NCI-H69 (cell line): ENCODE measurements at regions not wholly inside any gene's neighbourhood (a gene's known extent, or its start where the extent isn't known, plus 50 kb on each side); places are given as distances from the start of the nearest gene placed in this dataset.

Experiments
- DNase-seq: peaks from one replicate; lab custom pipeline; 2025; lab: John Stamatoyannopoulos, UW

DNA sequence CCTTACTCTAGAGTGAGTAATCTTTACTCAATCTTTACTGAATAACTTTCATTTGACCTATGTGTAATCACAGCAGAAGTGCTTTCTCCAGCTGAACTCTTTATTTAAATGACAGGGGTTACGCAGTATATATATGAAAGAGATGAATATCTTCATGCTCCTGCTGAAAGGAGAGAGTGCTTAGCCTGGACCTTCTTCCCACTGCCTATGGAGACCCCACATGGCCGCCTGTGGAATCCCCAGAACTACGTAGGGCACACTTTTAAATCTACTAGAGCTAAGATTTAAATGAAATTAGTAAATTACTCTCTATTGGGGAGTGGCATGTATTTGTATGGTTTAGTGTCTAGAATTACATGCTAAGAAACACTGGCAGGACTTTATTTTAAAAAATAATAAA lies 391.2 kb downstream of the ANKRD50 start:
- DNase-seq: peak; percentile 48

DNA sequence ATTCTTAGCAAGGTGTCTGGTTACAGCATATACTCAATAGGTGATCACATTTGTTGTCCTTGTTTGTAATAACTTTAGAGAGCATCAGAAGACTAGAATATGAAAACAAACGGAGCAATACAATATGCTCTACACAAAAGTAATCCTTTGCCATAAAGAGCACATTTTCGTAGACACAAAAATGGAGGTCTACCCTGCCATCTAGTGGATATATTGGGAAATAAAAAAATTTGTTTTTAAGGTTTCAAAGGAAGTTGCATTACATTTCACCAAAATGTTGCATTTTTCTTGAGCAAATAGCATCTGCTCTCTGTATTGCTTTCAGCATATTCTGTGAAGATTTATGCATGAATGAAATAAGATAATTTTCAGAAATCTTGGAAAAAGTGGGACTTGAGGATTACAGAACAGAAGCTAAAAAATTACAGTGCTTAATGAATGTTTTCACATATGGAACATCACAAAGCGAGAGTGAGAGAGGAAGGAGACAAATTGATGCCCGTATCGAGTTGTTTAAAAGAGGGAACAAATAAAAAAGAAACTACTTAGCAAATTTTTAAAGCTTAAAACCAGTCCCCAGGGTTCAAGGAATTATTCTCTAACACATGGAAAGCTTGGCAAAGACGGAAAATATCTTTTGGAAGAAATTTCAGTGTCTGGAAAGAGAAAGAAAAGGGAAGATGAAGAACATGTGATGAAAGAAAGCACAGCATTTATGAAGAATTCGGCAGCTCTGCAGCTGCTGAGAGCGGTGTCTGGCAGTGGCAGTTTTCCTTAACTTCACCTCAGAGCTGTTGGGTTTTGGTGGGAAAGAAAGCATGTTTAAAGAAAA lies 390.1 kb downstream of the ANKRD50 start:
- peak; percentile 49 for DNase-seq

DNA sequence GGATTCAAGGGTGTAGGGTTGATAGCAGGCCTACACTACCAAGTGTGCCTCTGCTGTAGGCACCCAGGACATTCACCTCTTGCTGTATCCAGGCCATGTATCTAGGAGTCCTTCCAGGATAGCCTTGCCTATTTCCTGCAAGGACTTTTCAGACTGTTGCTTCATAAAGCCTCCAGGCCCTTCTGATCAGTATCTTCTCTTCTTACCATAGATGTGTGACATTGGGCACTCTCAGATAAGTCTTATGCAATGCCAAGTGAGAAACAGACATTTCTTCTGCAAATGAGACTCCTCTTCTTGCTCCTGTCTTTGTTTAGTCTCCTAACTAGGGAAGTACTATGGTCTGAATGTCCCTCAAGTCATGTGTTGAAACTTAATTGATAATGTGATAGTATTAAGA lies 386.8 kb downstream of the ANKRD50 start:
- DNase-seq: no peak

DNA sequence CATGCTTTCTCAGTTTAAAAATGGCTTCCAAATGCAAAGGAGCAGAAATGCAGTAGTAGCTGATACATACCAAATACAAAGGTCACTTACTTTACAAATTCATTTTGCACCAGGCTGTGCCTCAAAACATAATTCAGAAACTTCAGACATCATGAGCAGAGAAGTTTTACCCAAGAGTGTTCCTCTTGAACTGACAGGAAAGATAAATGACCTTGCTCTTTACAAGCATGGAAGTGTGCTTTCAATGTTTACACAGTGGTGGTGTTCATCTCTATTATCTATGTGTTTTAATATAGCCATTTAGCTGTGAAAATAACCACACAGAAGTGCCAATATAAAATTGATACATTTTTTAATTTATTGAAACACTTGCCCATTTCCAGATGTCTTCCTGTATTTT lies 383.4 kb downstream of the ANKRD50 start:
- DNase-seq: peak; percentile 10

DNA sequence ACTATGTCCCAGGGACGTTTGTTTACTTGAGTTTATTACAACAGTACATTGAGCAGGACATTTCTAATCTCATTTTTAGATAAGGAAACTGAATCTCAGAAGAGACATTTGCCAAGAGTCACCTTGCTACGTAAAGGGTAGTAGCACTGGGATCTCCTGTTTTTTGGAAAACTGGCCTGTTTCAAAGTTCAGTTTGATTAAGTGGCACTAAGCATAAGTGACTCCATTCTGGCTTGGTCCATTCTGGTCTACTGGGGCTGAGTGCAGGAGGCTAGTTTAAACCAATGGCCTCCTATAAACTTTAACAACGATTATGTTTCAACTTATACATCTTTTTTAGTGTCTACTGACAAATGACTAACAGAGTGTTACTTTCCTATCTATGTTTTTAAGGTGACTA lies 382.5 kb downstream of the ANKRD50 start:
- no peak for DNase-seq

DNA sequence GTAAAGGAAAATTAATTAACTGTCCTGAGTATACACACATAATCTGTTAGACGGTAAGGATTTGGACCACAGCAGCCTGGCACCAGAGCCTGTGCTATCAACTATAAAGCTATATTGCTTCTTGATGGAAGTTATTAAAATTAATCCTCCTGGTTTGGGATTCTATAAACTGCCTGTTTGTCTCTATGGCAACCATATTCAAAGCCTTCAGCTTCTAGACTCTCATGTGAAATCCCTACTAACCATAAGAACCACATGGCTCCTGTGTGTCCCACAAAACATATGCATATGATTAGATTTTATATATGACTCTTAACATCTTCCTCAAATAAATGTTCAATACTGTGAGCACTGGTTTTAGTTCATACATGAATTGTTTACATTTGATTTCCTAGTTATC lies 380.8 kb downstream of the ANKRD50 start:
- DNase-seq: no peak

DNA sequence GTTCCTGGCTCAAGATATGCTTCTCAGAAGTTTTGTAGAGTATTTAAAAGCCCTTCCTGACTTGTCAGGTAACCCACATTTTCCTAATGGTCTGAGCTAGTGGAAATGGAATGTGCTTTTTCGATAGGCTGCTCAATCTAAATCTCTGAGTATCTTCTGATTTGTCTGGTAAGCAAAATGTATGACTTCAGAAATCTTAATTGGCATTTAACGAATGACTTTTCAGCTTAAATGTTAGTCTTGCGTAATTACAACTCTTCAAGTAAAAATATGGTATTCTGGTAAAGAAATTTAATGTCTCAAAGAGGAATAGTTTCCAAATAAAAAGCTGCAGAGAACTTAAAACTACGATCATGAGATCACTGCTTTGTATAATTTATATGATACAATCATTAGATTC lies 379.1 kb downstream of the ANKRD50 start:
- no peak for DNase-seq

DNA sequence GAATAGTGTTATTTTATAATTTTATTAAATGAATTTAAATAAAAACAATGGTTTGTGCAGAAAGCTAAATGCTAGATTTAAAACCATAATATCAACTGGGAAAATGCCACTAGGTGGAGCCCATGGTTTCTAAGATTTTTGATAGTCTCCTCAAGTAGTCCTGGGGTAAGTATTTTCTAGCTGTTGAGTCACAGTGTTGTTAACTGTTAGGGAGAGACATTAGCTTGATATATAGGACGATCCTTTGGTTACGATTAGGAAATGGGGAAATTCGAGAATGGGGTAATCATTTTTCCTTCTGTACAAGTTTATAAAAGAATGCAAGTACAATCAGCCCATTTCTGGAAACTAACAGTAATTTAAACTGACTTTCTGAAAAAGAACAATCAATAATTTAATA lies 378.4 kb downstream of the ANKRD50 start:
- DNase-seq: peak; percentile 76

DNA sequence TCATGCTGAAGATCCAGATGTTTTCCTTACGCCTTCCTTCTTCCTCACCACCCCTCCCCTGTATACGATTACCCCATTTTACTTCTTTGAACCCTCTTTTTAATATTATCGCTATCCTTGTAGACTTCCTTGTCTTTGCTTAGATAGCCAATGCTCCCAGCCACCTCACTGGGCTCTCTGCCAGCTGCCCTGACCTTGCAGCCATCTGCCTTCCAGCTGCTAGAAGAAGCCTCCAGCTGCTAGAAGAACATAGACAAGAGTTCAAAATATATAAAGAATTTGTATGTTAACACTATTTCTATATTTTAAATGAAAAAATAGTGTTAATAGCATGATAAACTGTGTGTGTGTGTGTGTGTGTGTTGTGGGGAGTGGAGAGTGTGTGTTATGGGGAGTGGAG lies 374.7 kb downstream of the ANKRD50 start:
- peak; percentile 55 for DNase-seq

DNA sequence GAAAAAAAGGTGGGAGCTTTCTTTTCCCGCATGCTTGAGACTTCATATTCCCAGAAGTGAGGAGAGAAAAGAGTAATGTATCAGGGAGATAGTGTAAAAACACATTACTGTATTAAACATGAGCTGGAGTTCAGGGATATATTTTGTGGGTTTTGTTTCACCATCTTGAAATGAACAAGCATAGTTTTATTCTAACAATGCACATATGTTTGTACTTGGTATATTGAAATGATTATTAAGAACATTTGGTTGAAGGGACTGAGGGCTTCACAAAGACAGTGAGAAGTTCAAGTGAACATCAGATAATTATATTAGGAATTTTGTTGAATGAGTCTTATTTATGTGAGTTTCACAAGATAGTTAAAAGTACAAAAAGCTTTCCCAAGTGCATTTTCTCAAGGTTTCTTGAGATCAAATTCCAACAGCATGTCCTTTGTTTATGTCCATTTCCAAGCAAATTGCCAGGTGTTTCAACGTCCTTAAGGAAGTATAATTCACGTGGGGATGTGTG lies 368.8 kb downstream of the ANKRD50 start:
- no peak for DNase-seq

DNA sequence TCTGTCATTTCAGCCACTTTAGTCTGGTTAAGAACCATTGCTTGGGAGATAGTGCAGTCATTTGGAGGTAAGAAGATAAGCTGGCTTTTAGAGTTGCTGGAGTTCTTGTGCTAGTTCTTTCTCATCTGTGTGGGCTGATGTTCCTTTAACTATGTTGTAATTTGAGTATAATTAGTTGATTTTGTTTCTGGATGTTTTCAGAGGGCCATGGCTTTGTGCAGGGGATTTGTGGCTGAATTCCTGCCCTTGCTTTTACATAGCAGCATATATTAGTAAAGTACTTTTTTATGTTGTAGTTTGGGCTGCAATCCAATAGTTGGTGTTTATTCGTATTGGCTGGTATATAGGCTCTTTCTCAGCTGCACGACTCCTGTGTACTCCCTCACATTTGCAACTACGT lies 339.6 kb downstream of the ANKRD50 start:
- no peak for DNase-seq

DNA sequence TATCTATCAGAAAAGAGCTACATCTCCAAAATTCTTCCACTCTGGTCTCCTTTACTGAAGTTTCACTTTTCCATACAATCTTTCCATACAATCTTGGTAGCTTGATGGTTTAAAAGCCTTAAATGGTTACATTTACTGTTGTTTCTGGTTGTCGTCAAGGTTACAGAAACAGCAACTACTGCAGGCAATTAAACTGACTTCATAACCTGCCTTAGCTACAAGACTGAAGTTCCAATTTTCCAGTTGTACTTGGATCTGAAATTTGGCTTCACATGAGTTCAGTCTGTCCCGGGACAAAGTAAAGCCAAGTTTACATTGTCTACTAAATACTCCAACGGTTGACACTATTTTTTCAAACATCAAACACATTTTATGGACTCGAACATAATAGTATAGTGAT lies 326.4 kb downstream of the ANKRD50 start:
- DNase-seq: no peak

DNA sequence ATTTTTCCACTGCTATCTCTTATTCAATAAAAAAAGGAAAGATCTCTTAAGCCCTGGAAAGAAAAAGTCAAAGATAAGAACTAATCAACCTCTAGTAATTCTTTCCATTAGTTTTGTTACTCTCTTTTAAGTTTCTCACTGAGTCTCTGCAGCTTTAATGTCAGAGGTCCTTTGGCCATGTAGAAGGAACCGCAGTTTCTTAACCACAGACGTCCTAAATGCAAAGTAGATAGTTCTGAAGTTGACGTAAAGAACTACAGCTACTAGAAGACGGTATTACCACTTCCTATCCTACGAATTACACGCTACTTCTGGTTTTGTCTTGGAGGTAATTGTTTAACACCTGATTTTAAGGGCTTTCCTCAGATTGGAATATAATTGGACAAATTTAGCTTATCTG lies 325.9 kb downstream of the ANKRD50 start:
- DNase-seq: no peak

DNA sequence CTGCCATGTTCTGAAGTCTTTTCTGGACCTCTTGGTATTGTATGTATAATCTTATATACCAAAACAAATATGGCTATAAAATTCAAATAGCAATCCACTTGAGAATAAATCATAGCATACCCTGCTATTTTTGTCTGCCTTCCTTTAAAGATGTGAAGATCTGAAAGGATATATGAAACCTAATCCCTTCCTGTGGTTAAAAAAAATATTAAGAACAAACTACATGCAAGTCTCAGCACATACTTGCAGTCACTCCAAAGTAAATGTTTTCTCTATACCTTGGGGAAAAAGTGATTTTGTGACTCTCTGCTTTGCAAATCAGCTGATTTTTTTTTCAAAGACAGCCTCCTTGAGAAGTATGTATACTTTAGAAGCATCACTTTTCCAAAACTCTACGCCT lies 322.9 kb downstream of the ANKRD50 start:
- DNase-seq: peak; percentile 31

DNA sequence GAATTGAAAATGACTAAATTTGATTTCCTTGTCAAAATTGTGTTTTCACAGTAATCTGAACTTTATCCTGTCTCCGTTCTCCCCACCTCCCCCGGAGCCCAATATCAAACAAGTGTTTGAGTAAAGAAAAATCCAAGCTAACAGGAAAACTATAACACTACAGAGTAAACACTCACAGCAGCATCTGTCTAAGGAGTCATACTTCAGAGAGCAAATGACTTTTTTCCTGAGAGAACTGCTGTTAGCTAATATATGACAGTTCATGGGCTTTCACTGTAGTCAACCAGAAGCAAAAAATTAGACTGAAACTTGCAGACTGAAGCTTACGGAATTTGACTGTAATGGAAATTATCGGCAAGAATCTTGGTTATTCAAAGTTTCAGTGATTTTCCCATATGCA lies 321.7 kb downstream of the ANKRD50 start:
- peak; percentile 30 for DNase-seq

DNA sequence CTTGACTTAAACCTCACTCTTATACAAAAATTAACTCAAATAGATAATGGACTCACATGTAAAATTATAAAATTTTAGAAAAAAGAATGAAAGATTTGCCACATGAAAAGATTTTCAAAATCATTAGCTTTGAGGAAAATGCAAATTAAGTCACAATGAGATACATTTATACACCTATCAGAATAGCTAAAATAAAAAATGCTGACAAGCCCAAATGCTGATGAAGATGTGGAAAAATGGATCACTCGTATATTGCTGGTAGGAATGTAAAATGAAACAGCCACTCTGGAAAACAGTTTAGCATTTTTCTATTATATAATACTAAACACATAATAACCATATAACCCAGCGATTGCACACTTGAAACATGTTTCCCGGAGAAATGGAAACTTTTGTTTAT lies 316.2 kb downstream of the ANKRD50 start:
- DNase-seq: no peak

DNA sequence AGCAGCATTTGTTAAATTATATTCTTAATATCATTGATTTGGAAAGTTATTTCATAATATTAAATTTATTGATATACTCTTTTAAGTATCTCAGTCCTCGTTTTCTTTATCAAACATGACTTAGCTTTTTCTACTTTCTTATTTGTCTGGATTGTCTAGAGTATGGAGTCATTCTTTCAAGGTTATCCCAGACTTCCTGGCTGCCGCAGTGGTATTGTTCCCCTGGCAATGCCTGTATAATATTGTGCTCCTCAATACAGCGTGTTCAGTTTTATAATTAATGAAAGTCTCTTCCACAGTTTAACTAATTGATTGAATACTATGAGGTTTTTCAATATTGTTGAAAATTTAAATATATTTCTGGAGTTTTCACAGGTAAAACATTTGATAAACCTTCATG lies 310.9 kb downstream of the ANKRD50 start:
- DNase-seq: no peak

DNA sequence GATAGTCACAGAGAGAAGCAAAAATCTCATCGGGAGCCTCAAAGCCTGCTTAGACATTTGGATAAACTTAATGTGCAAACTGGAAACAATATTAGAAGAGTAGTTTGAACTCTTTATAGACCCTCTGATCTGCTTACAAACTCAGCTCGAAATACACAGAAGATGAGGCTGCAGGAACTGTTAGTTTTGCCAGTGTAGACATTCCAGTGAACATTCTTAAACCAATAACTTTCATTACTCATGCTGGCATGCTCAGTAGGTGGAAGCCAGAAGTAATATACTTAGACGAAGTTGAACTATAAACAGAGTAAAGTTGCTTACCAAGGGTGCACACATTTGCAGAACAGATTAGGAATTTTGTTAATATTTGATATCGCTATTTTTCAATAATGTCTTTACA lies 303.5 kb downstream of the ANKRD50 start:
- DNase-seq: peak; percentile 22

DNA sequence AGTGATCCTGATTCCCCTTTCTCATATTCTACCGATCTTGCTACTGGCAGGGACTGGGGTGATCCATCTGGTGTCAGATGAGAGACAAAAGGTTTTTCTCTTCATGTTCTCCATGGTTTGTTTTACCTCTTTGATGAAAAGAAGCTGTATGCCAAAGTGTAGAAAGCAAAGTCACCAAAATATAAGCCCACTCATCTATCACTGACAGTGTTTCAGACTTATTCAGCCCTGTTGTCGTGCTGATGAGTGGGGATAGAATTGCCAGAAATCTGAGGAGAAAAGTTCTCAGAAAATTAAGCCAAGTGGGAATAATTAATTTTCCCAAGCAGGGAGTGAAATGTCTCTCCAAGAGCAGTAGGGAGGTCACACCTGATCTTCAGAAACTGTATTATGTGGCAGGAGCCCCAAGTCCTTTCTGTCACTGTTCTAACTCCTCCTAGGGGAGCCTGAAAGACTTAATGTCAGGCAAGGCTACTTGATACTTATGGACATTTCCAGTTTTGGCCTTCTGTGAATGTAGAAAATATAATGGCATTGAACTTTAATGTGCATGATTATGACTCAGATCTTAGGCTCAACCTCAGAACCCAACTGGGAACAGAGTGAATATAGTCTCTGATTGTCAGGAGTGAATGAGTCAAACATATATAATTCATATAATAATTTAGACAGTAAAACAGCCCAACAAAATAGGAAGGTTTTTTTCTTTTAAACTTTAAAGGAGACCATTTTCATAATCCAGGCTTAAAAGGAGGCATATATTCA lies 298.1 kb downstream of the ANKRD50 start:
- no peak for DNase-seq

DNA sequence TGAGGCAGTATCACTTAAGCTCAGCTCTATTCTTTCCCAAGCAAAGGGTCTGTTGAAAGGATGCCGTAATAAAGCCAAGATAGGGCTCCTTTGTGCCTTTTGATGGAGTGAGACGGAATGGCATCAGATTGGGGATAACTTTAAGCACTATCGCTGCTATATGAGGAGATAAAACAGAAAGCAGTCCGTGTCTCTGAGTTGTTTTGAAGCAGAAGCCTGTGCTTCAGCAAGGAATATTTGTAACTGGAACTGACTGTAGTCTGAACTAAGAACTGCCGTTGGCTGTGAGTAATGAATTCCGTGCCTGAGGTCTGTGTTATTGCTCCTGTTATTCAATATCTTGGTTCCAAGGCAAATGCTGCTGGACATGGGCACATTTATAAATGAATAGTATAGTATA lies 297.4 kb downstream of the ANKRD50 start:
- no peak for DNase-seq

DNA sequence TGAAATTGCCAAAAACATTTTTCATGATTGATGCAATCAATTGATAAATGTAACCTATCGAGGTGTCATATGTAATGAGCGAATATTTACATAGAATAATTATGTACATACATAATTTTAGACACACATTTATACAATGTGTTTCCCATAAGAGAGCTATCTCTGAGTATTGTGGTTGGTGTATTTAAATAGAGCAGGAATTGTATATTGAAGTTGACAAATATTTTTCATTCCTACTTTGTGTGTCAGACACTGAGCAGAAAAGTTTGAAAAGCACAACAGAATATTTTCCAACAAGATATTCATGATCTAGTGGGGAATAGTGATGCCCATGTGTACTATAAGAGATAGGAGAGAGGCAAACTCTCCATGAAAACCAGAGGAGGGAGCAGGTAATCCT lies 295.2 kb downstream of the ANKRD50 start:
- no peak for DNase-seq

DNA sequence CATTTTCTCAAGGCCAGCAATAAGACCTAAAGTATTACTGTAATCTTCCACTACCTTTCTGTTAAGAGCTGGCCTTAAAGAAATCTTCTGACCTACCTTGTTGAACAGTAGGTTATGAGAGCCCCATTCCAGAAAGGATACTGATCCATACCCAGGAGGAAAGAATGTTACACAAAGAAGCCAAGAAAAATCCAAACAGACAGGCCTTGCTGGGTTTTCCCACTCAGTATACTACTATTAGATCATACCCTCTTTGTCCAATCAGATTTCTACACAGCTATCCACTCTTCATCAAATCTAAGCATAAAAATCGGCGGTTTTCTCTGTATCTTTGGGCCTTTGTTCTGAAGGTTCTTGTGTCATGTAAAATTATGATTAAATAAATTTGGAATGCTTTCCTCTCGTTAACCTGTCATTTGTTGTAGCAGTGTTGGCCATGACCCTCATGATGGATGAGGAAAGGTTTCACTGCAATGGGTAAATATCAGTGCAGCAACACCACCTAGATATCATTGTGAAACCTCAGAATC lies 292.3 kb downstream of the ANKRD50 start:
- DNase-seq: no peak

DNA sequence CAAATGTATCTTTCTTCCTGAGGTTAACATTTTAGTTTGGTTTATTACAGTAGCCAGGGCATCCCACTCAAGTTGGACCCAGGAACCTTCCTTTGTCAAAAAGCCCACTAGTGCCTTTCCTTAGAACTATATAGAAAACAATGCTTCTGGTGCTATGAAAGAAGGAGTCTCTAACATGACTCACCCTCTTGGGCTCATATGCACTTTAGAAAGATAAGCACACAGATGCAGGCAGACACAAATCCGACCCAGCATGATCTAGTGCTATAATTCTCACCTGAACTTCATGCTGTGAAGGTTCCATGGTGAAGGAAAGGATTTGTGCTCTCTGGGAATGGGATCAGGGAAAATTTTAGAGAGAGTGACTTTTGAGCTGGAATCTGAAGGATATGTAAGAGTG lies 289.4 kb downstream of the ANKRD50 start:
- peak; percentile 31 for DNase-seq
